ENCODE measurements at regions not wholly inside any gene's neighbourhood (a gene's known extent, or its start where the extent isn't known, plus 50 kb on each side); places are given as distances from the start of the nearest gene placed in this dataset.

DNA sequence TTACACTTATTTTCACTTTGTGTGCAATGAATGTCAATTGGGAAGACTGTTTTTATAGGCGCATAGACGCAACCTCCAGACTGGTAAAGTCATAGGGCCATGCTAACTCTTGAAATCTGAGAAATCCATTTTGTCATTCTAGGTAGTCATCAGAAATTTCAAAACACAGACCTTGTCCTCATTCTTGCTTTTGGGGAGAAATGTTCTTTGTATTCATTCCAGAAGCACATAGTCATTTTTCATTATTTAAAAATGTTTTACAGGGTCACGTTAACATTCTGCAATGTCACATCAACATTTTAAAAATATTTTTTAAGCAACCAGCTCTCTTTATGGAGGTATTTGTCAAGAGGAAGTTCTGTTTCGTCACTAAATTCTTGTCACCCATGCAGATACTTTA lies 898.4 kb downstream of the PDCD6IP start (continued):
- TF ChIP-seq EZH2phosphoT487 (IDR thresholded peaks at IDR 0.05; ENCODE audit: unreplicated experiment) (no peak), JUNB (IDR thresholded peaks at IDR 0.05; ENCODE audit: unreplicated experiment) (no peak), NANOG (IDR thresholded peaks at IDR 0.05; ENCODE audit: borderline replicate concordance) (no peak), CREB1 (CRISPR knock-in tag; IDR thresholded peaks at IDR 0.05; ENCODE audit: low read depth) (no peak), EZH2 (IDR thresholded peaks at IDR 0.05; ENCODE audit: low read depth, unreplicated experiment) (no peak), STAT1 (IDR thresholded peaks at IDR 0.05; ENCODE audit: unreplicated experiment) (no peak), ZNF331 (CRISPR knock-in tag; IDR thresholded peaks at IDR 0.05; ENCODE audit: low read depth) (no peak), POLR2AphosphoS5 (IDR thresholded peaks at IDR 0.05; ENCODE audit: low read depth) (no peak), ZNF114 (CRISPR knock-in tag; IDR thresholded peaks at IDR 0.05) (no peak)
- TF ChIP-seq, protein P1, sequence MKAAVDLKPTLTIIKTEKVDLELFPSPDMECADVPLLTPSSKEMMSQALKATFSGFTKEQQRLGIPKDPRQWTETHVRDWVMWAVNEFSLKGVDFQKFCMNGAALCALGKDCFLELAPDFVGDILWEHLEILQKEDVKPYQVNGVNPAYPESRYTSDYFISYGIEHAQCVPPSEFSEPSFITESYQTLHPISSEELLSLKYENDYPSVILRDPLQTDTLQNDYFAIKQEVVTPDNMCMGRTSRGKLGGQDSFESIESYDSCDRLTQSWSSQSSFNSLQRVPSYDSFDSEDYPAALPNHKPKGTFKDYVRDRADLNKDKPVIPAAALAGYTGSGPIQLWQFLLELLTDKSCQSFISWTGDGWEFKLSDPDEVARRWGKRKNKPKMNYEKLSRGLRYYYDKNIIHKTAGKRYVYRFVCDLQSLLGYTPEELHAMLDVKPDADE (IDR thresholded peaks at IDR 0.05), result no peak
- TF ChIP-seq, protein P2, sequence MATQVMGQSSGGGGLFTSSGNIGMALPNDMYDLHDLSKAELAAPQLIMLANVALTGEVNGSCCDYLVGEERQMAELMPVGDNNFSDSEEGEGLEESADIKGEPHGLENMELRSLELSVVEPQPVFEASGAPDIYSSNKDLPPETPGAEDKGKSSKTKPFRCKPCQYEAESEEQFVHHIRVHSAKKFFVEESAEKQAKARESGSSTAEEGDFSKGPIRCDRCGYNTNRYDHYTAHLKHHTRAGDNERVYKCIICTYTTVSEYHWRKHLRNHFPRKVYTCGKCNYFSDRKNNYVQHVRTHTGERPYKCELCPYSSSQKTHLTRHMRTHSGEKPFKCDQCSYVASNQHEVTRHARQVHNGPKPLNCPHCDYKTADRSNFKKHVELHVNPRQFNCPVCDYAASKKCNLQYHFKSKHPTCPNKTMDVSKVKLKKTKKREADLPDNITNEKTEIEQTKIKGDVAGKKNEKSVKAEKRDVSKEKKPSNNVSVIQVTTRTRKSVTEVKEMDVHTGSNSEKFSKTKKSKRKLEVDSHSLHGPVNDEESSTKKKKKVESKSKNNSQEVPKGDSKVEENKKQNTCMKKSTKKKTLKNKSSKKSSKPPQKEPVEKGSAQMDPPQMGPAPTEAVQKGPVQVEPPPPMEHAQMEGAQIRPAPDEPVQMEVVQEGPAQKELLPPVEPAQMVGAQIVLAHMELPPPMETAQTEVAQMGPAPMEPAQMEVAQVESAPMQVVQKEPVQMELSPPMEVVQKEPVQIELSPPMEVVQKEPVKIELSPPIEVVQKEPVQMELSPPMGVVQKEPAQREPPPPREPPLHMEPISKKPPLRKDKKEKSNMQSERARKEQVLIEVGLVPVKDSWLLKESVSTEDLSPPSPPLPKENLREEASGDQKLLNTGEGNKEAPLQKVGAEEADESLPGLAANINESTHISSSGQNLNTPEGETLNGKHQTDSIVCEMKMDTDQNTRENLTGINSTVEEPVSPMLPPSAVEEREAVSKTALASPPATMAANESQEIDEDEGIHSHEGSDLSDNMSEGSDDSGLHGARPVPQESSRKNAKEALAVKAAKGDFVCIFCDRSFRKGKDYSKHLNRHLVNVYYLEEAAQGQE (IDR thresholded peaks at IDR 0.05; ENCODE audit: unreplicated experiment), result no peak
- TF ChIP-seq, protein P3, sequence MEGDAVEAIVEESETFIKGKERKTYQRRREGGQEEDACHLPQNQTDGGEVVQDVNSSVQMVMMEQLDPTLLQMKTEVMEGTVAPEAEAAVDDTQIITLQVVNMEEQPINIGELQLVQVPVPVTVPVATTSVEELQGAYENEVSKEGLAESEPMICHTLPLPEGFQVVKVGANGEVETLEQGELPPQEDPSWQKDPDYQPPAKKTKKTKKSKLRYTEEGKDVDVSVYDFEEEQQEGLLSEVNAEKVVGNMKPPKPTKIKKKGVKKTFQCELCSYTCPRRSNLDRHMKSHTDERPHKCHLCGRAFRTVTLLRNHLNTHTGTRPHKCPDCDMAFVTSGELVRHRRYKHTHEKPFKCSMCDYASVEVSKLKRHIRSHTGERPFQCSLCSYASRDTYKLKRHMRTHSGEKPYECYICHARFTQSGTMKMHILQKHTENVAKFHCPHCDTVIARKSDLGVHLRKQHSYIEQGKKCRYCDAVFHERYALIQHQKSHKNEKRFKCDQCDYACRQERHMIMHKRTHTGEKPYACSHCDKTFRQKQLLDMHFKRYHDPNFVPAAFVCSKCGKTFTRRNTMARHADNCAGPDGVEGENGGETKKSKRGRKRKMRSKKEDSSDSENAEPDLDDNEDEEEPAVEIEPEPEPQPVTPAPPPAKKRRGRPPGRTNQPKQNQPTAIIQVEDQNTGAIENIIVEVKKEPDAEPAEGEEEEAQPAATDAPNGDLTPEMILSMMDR (conservative IDR thresholded peaks at IDR 0.05; ENCODE audit: low read depth in 2 of 2), result no peak

DNA sequence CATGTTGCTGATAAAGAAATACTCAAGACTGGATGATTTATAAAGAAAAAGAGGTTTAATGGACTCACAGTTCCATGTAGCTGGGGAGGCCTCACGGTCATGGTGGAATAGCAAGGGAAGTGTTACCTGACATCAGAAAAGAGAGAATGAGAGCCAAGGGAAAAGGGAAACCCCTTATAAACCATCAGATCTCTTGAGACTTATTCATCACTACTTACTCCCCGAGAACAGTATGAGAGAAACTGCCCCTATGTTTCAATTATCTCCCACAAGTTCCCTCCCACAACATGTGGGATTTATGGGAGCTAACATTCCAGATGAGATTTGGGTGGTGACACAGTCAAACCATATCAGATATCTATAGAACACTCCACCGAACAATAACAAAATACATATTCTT lies 904.6 kb downstream of the PDCD6IP start:
- Histone ChIP-seq H4K20me1 (replicated peaks; ENCODE audit: insufficient read depth) (no peaks in the 10 kb centered on the region), H2AFZ (no peak overlapping the region), H3K27me3 (ENCODE audit: insufficient read depth) (no peaks in the 10 kb centered on the region), H3K27ac (ENCODE audit: low read depth) (no peak overlapping the region), H3K4me1 (ENCODE audit: insufficient read depth) (no peaks in the 10 kb centered on the region), H3K79me2 (replicated peaks; ENCODE audit: insufficient read depth) (no peaks in the 10 kb centered on the region), H3F3A (replicated peaks; ENCODE audit: low read depth) (no peaks in the 10 kb centered on the region), H3K36me3 (ENCODE audit: insufficient read depth) (peaks cover 4% of the 10 kb centered on the region), H3K4me3 (no peak overlapping the region), H3K4me2 (no peak overlapping the region), H3K9me2 (ENCODE audit: insufficient read depth) (no peaks in the 10 kb centered on the region)
- DNase-seq (ENCODE audit: low spot score) (no peak), ATAC-seq (no peak)
- Mint-ChIP-seq H3K4me1 (no peaks in the 10 kb centered on the region), H3K27ac (no peak overlapping the region), H3K36me3 (ENCODE audit: low read depth) (peaks cover 40% of the 10 kb centered on the region), H3K27me3 (ENCODE audit: insufficient read depth, low read depth, poor library complexity) (peaks cover 2% of the 10 kb centered on the region), H3K4me3 (no peak overlapping the region), H3K9me3 (peaks cover 41% of the 10 kb centered on the region)
- TF ChIP-seq JUNB (IDR thresholded peaks at IDR 0.05; ENCODE audit: unreplicated experiment) (no peak), EZH2 (IDR thresholded peaks at IDR 0.05; ENCODE audit: low read depth, unreplicated experiment) (no peak), STAT1 (IDR thresholded peaks at IDR 0.05; ENCODE audit: unreplicated experiment) (no peak), ZNF331 (CRISPR knock-in tag; IDR thresholded peaks at IDR 0.05; ENCODE audit: low read depth) (no peak)
- TF ChIP-seq, protein P3 (conservative IDR thresholded peaks at IDR 0.05; ENCODE audit: low read depth in 2 of 2), result no peak

Data from GM23338 (cell line).